ENCODE measurements at regions not wholly inside any gene's neighbourhood (a gene's known extent, or its start where the extent isn't known, plus 50 kb on each side); places are given as distances from the start of the nearest gene placed in this dataset.

GRCh38 chr16:86126891-86127290 is 227.9 kb downstream of the IRF8 start:
- Histone ChIP-seq H3K27ac (no peak overlapping the region), H3K36me3 (no peaks in the 10 kb centered on the region), H3K4me1 (replicated peaks) (no peaks in the 10 kb centered on the region), H3K4me3 (no peak overlapping the region), H3K27me3 (replicated peaks; ENCODE audit: insufficient read depth) (no peaks in the 10 kb centered on the region), H3K9me3 (no peaks in the 10 kb centered on the region)
- TF ChIP-seq POLR2A (IDR thresholded peaks at IDR 0.05) (no peak), POLR2AphosphoS5 (IDR thresholded peaks at IDR 0.05) (no peak), CTCF (IDR thresholded peaks at IDR 0.05) (no peak)
- WGBS = 87% methylated on average over 12 of the region's 12 CpGs
- intact Hi-C loops (cut with DNase I) = no loop called here
- no peak for DNase-seq (ENCODE audit: low spot score)

GRCh38 chr16:86127366-86127765 is 228.4 kb downstream of the IRF8 start:
- TF ChIP-seq POLR2AphosphoS5 (IDR thresholded peaks at IDR 0.05) = no peak
- no peak for TF ChIP-seq POLR2A (IDR thresholded peaks at IDR 0.05)
- TF ChIP-seq CTCF (IDR thresholded peaks at IDR 0.05) = no peak
- H3K4me1 ChIP-seq (replicated peaks) = no peaks in the 10 kb centered on the region
- WGBS = 70% methylated on average over 13 of the region's 13 CpGs

GRCh38 chr16:86128246-86128645 is 229.3 kb downstream of the IRF8 start:
- no peak overlapping the region for H3K27ac ChIP-seq
- no peaks in the 10 kb centered on the region for H3K36me3 ChIP-seq
- DNase-seq (ENCODE audit: low spot score) = no peak
- WGBS = 98% methylated on average over 9 of the region's 9 CpGs
- TF ChIP-seq CTCF (IDR thresholded peaks at IDR 0.05) (no peak), POLR2A (IDR thresholded peaks at IDR 0.05) (no peak), POLR2AphosphoS5 (IDR thresholded peaks at IDR 0.05) (no peak)
- no peaks in the 10 kb centered on the region for H3K4me1 ChIP-seq (replicated peaks)
- no peaks in the 10 kb centered on the region for H3K9me3 ChIP-seq
- no peak overlapping the region for H3K4me3 ChIP-seq
- no peaks in the 10 kb centered on the region for H3K27me3 ChIP-seq (replicated peaks; ENCODE audit: insufficient read depth)
- intact Hi-C loops (cut with DNase I) = no loop called here

More at GRCh38 chr16:86127366-86127765, 228.4 kb downstream of the IRF8 start:
- intact Hi-C loops (cut with DNase I) = no loop called here
- Histone ChIP-seq H3K27me3 (replicated peaks; ENCODE audit: insufficient read depth) (no peaks in the 10 kb centered on the region), H3K36me3 (no peaks in the 10 kb centered on the region), H3K27ac (no peak overlapping the region), H3K9me3 (no peaks in the 10 kb centered on the region), H3K4me3 (no peak overlapping the region)
- no peak for DNase-seq (ENCODE audit: low spot score)

GRCh38 chr16:86129541-86129940 is 230.6 kb downstream of the IRF8 start:
- Histone ChIP-seq H3K4me1 (replicated peaks) (no peaks in the 10 kb centered on the region), H3K36me3 (no peaks in the 10 kb centered on the region), H3K9me3 (no peaks in the 10 kb centered on the region), H3K27me3 (replicated peaks; ENCODE audit: insufficient read depth) (no peaks in the 10 kb centered on the region), H3K4me3 (no peak overlapping the region), H3K27ac (no peak overlapping the region)
- intact Hi-C loops (cut with DNase I) = no loop called here
- DNase-seq (ENCODE audit: low spot score) = no peak
- TF ChIP-seq CTCF (IDR thresholded peaks at IDR 0.05) (no peak), POLR2AphosphoS5 (IDR thresholded peaks at IDR 0.05) (no peak), POLR2A (IDR thresholded peaks at IDR 0.05) (no peak)
- 13% methylated on average over 3 of the region's 3 CpGs for WGBS

GRCh38 chr16:86133377-86133776 is 234.4 kb downstream of the IRF8 start:
- TF ChIP-seq POLR2AphosphoS5 (IDR thresholded peaks at IDR 0.05) (no peak), POLR2A (IDR thresholded peaks at IDR 0.05) (no peak), CTCF (IDR thresholded peaks at IDR 0.05) (no peak)
- Histone ChIP-seq H3K9me3 (no peaks in the 10 kb centered on the region), H3K4me3 (no peak overlapping the region), H3K4me1 (replicated peaks) (no peaks in the 10 kb centered on the region), H3K27ac (no peak overlapping the region), H3K36me3 (no peaks in the 10 kb centered on the region), H3K27me3 (replicated peaks; ENCODE audit: insufficient read depth) (no peaks in the 10 kb centered on the region)
- DNase-seq (ENCODE audit: low spot score) = no peak
- intact Hi-C loops (cut with DNase I) = no loop called here
- WGBS = 89% methylated on average over 7 of the region's 7 CpGs
